Body of pancreas (tissue), 4 donors: ENCODE measurements at regions not wholly inside any gene's neighbourhood (a gene's known extent, or its start where the extent isn't known, plus 50 kb on each side); places are given as distances from the start of the nearest gene placed in this dataset.

Experiments
- CTCF ChIP-seq, 7 experiments: fragments of 450-650 bp in 4 of 7; fragments of 200-600 bp in 3 of 7; sonication (generic) in 3 of 7; IDR thresholded peaks; one replicate each; pipeline ENCODE4 v1.5.1; 2016 to 2019; ENCODE audit warnings: antibody characterized with exemption in 7 of 7
- POLR2A ChIP-seq, 3 donors: fragments of 450-650 bp; IDR thresholded peaks; one replicate each; pipeline ENCODE4 v1.6.1; 2016; ENCODE audit warnings: antibody characterized with exemption in 3 of 3, mild to moderate bottlenecking in 2 of 3

- TF ChIP-seq CTCF (IDR thresholded peaks at IDR 0.05) (no peak), POLR2A (IDR thresholded peaks at IDR 0.05) (no peak)
Observed at GRCh38 chr1:29949676-29950075, 713.4 kb downstream of the PTPRU start.
